ENCODE measurements at regions not wholly inside any gene's neighbourhood (a gene's known extent, or its start where the extent isn't known, plus 50 kb on each side); places are given as distances from the start of the nearest gene placed in this dataset.

- TF ChIP-seq, protein P1, sequence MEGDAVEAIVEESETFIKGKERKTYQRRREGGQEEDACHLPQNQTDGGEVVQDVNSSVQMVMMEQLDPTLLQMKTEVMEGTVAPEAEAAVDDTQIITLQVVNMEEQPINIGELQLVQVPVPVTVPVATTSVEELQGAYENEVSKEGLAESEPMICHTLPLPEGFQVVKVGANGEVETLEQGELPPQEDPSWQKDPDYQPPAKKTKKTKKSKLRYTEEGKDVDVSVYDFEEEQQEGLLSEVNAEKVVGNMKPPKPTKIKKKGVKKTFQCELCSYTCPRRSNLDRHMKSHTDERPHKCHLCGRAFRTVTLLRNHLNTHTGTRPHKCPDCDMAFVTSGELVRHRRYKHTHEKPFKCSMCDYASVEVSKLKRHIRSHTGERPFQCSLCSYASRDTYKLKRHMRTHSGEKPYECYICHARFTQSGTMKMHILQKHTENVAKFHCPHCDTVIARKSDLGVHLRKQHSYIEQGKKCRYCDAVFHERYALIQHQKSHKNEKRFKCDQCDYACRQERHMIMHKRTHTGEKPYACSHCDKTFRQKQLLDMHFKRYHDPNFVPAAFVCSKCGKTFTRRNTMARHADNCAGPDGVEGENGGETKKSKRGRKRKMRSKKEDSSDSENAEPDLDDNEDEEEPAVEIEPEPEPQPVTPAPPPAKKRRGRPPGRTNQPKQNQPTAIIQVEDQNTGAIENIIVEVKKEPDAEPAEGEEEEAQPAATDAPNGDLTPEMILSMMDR (conservative IDR thresholded peaks at IDR 0.05; ENCODE audit: low read length): no peak
- no peak for TF ChIP-seq EZH2phosphoT487 (IDR thresholded peaks at IDR 0.05; ENCODE audit: borderline replicate concordance)
Measured at GRCh38 chr4:35087218-35087617, 1157.1 kb downstream of the ARAP2 start.

All from Loucy (cell line).